Suppressor macrophage treated with lipopolysaccharide for 1 hour (primary cell): ENCODE measurements at regions not wholly inside any gene's neighbourhood (a gene's known extent, or its start where the extent isn't known, plus 50 kb on each side); places are given as distances from the start of the nearest gene placed in this dataset.

ENCODE experiments used
- DNase-seq, 3 donors: peaks; one replicate each; pipeline ENCODE4 v3.0.0-alpha.2; 2020 to 2022

DNA sequence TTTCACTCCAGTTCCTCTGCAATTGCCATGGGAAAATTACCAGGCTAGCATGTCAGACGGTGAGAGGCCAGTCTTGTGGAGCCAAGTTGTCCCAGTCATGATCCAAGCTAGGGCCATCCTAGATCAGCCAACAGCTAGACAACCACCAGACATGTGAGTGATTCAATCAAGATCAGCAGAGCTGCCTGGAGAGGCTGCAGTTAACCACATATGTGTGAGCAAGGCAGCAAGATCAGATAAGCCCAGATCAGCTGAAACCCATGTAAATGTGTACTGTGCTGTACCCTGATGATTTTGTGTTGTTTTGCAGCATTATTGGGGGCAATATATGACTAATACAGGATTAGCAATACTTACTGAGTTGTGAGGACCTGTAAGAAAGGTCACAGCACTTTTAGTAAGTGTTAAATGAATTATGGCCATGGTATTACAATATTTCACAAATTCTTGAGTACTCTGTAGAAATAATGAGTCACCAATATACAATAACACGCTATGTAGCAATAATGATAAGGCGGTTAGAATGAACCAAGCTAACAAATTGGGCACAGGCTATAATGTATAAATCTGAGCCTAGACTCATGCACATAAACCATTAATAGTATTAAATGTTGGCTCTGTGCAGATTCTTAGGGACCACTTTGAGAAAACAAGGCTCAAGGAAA, 91.4 kb downstream of the SUDS3 start:
- DNase-seq, result no peak

DNA sequence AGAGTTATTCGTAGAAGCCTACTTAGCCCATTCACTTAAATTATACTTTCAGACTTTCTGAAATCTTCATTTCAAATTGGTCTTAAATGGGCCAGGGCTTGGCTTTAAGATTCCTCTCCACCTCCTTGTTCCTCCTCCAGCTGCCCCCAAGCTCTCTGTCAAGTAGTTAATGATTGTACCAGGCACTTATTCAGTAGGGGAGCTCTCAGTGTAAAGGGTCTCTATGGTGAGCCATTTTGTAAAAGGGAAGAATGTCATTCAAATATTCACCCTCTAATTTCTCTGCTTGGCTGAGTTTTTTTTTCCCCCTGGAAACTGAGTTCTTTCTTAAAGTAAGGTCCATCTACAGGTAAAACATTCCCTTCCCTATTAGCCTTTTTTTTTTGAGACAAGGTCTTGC, 96.6 kb downstream of the SUDS3 start:
- no peak for DNase-seq

DNA sequence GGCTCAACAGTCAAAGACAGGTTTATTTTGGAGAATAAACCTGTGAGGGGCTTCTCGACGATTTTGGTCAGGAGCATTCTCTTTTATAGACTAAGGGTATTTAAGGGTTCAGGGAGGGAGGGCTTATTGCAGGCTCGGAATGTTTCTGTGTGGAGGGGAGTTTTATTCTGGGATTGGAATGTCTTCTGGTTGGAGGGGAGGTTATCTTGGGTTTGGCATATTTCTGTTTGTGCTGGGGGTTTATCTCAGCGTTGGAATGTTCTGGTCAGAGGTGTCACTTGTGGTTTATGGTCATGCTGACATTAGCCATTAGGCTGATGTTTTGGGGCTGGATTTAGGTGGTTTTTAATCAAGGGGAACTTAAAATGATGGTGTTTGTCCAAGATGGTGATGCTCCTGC, 103.9 kb downstream of the SUDS3 start:
- DNase-seq, result no peak

DNA sequence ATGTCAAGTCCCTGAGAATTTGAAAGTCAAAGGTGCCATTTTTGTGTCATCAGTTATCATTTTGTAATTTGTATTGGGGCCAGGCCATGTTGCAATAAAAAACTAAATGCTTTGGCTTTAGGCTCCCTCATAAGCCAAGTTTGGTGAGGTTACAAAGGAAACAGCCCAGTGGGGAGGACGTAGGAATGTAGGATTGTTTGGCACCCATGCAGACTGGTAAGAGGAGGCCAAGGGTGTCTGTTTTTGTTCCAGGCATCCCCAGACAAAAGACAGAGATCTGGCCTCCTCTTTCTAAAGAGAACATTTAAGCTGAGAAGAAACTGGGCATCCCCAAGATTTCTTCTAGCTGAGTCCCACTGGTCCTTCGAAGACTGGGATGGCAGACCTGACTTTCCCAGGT, 111.7 kb downstream of the SUDS3 start:
- DNase-seq, result no peak

DNA sequence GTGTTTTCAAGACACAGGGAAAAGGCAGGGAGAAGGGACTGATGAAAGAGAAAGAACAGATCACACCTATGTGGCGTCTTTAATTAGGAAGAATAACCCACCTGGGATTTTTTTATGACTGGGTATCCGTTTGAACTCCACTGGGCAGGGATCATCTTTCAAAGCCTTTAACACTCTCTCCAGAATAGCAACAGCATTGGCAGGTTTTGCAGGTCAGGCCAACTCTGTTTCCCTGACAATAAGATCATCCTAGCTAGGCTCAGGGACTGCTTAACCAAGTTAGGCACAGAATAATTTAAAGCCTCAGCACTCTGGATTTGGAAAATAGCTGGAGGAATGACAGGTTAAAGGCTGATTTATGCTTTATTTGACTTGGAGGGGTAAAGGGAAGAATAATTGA, 117.6 kb downstream of the SUDS3 start:
- no peak for DNase-seq

DNA sequence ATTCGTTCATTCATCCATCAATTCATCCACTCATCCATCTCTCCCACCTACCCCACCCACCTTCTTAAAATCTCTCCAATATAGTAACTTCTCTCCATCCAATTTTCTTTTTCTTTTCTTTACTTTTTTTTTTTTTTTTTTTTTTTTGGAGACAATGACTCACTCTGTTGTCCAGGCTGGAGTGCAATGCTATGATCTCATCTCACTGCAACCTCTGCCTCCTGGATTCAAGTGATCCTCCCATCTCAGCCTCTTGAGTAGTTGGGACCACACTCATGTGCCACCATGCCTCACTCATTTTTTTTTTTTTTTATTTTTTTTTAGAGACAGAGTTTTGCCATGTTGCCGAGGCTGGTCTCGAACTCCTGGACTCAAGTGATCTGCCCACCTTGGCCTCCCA, 118.4 kb downstream of the SUDS3 start:
- no peak for DNase-seq

DNA sequence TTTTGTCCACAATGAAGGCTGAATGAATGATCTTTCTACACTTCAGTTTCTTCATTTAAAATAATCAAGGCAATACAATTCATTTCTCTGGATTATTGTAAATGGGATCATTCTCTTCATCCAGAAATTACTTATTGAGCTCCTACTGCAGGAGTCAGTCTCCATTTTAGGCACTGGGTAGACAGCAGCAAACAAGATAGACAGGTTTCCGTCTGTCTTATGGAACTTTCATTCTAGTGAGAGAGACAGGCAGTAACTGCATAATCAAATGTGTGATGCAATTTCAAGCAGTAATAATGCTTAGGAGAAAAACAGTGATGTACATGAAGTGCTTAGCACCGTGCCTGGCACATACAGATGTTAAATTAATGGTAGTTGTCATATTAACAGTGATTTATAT, 118.9 kb downstream of the SUDS3 start:
- DNase-seq, result no peak

DNA sequence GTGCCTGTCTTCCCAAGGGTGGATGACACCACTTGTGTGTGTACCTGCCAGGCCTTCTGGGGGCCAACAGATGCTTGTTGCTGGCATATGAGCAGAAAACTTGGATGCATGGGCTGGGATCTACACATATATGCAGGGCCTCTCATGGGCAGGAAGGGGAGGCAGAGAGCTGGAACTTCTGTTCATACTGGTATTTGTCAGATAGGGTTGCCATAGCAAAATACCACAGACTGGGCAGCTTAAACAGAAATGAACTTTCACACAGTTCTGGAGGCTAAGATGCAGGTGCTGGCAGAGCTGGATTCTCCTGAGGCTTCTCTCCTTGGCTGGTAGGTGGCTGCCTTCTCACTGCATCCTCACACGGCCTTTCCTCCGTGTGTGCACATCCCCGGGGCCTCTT, 121.8 kb downstream of the SUDS3 start:
- DNase-seq, result no peak

DNA sequence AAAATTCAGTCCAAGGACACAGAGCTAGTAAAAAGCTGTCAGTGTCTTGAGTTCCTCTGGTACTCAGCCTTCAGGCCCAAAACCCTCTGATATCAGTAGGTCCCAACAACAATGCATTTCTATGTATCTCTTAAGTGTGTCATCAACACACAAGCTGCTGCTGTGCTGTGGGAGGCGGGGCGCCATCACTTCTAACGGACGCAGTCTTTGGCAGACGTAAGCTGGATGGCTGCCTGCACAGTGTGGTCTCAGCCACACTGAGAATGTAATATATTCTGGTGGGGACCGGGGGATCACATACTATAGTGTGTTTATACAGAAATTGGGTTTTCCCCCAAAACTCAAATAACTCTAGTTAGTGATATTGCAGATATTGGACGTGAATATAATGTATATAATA, 123.9 kb downstream of the SUDS3 start:
- DNase-seq, result no peak

DNA sequence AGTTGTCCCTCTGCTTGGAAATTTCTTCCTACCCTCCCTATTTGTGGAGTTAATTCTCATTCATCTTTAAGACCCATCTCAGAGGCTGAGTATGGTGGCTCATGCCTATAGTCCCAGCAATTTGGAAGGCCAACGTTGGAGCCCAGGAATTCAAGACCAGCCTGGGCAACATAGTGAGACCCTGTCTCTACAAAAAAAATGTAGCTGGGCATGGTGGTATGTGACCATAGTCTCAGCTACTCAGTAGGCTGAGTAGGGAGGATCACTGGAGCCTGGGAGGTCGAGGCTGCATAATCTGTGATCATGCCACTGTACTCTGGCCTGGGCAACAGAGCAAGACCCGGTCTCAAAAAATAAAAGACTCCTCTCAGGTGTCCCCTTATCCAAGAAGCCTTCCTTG, 125.1 kb downstream of the SUDS3 start:
- DNase-seq, result no peak

DNA sequence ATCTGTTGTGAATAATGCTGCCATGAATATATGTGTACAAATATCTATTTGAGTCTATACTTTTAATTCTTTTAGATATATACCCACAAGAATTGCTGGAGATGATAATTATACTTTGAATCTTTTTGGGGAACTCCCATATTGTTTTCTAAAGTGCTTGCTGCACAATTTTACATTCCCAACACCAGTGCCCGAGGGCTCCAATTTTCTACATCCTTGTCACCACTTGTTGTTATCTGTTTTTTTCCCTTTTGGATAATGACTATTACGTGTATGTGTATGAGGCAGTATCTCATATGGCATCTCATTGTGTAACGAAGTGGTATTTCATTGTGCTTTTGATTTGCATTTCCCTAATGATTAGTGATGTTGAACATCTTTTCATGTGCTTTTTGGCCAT, 127.1 kb downstream of the SUDS3 start:
- DNase-seq, result no peak

DNA sequence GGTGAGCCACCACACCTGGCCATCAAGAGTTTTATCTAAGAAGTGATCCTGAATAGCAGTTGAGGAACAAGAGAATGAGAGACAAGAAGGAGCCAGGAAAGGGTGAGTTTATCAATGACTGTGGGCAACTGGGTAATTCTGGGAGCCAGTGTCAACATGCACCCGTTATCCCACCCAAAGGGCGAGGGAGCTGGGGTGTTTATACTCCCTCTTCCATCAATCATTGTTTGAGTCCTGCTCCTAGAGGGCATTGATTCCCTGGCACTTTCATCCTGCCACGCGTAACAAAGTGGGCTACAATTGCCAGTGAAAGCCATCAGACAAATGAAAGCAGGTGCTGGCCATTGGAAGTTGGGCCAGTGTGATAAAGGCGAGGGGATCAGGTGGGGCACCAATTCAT, 136.3 kb downstream of the SUDS3 start:
- no peak for DNase-seq

DNA sequence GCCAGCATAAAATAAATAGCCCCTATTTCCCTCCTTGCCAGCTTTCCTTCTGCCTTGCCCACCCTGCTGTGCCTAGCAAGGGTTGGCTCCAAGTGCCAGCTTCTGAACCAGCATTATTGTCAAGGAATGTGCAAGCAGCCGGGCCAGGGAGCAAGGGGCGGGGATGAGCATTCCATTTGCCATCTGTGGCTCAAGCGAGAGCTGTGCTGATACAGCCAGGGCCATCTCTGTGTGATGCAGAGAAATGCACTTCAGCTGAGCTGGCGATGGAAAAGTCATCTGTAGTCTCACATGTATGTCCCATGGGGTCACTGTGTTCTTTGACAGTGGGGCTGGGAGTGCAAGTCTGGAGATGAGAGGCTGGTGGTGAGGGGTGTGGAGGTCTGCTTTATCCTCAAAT, 137.3 kb downstream of the SUDS3 start:
- no peak for DNase-seq

DNA sequence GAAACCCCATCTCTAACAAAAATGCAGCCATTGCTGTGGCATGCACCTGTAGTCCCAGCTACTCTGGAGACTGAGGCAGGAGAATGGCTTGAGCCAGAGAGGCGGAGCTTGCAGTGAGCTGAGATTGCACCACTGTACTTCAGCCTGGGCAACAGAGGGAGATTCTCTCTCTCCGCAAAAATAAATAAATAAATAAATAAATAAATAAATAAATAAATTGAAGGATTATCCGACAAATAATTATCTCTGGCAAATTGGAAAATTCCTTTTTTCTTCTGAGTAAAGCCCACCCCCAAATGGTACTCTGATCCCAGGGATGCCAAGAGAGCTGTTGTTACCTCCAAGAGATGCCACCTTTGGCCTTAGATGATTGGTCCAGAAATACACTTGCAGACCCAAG, 137.9 kb downstream of the SUDS3 start:
- DNase-seq, result no peak

DNA sequence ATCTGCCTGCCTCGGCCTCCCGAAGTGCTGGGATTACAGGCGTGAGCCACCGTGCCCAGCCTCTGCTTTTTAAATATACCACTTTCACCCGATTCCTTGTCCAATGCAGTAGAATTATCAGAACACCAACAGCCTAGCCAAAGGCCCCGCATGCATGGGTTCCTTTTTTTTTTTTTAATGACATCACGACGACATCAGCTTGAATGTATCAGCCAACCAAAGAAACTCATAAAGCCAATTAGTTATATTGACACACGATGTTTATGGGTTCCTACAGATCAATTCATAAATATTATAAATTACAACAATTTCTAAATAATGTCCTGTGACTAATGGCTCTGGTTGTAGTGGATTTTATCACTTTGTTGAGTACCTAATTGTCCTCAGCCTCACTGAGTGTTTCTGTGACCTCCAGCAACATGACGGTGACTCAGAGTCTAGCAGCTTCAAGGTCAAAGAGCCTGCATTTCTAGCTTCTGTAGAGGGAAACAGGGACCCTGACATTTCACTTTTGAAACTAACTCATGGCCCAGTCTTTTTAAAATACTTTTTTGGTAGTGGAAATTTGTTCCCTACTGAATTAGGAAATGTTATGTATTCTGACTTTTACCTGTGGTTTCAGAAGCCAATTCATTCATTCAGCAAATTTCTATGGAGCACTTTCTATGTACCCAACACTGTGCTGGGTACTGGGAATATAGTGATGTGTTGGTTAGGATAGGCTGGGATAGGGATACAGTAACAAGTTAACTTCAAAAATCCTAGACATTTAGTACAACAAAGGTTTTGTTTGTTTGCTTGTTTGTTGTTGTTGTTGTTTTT, 144.1 kb downstream of the SUDS3 start:
- DNase-seq, result no peak

DNA sequence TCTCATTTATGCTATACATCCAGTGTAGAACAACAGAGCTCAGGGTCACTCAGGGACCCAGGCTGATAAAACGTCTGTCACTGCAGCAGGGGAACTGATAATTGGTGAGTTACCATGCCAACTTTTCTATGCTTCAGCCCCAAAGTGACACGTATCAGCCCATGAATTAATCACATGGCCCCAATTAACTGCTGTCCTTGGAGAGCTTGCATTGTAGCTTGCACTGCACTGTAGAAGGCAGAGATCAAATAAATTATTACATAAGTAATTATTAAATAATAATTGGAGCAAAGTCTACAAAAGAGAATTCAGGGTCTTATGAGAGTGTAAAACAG, 144.6 kb downstream of the SUDS3 start:
- DNase-seq, result no peak

DNA sequence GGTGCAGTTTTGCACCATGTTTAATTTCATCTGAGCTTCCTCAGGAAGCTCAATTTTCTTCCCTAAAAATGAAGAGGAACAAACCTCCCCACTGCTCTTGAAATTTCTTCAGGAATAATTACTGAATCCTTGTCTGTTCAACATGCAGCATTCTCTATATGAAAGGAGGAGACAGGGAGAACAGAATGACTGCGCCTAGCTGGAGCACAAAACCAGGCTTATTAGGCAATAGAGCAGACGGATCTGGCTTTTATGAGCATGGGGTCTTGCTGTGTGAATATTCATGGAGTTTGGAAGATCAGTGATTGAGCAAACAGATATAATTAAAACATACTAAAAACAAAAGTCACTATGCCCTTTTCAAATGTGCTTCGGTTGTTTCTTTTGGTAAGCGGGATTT, 148.1 kb downstream of the SUDS3 start:
- DNase-seq, result no peak

DNA sequence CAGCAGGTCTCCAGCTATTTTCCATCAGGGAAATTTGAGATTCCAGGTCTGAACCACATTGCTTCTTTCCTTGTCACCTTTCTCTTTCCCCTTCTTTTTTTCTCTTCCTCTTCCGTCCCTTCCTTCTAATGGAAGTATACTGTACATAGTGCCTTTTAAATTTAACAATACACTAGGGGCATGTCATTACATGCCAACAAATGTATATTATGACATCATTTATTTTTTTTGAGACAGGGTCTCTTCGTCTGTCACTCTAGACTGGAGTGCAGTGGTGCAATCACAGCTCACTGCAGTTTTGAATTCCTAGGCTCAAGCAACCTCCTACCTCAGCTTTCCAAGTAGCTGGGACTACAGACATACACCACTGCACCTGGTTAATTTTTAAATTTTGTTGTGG, 148.9 kb downstream of the SUDS3 start:
- no peak for DNase-seq

DNA sequence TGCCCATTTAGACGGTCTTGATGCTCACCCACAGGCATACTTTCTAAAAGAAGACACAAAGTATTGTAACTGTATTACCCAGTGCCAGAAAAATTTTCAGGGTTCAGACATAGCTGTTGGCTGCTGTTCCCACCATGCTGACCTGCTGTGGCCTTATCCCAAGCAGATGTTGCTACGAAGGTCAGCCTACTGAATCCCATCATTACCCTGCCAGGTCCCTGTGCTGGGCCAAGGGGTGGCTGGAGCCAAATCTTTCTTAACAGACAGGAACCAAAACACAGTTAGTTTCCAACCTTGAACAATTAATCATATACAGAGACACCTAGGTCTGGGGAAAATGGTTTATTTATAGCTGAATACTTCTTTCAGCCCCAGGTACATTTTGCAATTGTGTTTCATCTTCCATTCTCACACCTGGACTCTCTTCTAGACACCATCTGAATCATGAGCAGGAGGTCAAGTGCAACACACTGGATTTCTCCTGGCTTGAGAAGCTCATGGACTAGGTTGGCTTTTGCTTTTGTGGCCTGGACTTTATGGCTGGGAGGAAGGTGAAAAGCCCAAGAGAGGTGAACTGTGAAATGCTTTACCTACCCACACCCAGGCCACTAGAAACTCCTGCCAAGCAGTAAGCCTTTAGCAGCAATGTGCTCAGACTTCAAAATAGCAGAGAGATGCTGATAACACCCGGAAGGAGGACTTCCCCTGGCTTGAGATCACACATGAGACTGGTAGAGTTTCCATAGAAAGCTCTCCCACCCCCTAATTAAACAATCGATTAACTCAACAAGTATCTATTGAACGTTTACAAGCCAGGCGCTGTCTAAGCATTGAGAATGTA, 150.1 kb downstream of the SUDS3 start:
- DNase-seq, result no peak

DNA sequence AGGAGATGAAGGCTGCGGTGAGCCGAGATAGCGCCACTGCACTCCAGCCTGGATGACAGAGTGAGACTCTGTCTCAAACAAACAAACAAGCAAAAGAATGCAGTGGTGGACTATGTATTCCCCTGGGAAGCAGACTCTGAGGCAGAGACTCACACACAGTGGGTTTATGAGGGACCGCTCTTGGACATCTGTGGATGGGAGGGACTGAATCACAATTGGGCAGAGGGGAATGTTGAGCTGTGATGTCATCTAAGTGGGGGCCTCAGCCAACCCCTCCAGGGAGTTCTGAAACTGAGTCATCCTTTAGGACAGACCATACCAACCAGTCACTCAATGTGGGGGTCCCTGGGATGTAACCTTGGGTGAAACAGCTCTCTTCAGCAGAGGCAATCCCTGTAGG, 151.0 kb downstream of the SUDS3 start:
- DNase-seq, result no peak

DNA sequence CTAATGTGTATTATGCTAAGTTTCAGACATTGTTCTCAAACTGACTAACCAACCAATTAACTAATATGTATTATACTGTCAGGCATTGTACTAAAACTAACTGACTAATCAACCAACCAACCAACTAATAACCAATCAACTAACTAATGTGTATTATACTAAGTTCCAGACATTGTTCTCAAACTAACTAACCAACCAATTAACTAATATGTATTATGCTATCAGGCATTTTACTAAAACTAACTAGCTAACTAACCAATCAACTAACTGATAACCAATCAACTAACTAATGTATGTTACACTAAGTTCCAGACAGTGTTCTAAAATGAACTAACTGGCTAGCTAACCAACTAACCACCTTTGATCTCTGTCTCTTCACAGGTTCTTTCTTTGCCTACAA, 152.3 kb downstream of the SUDS3 start:
- DNase-seq, result no peak

DNA sequence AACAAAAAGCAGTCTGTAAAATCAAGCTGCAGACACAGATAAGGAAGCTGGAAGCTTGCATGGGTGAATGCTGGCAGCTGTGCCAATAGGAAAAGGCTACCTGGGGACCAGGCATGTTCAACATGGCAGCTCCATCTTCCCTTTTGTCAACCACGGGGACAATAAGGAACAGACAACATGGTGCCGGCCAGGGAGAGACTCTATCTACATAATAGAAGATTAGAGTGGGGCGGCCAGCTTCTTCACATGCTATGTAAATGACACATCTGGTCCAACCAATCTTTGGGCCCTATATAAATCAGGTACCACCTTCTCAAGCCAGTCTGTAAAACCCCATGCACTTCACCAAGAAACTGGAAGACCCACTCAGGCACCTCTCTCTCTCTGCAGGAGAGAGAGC, 157.6 kb downstream of the SUDS3 start:
- no peak for DNase-seq

DNA sequence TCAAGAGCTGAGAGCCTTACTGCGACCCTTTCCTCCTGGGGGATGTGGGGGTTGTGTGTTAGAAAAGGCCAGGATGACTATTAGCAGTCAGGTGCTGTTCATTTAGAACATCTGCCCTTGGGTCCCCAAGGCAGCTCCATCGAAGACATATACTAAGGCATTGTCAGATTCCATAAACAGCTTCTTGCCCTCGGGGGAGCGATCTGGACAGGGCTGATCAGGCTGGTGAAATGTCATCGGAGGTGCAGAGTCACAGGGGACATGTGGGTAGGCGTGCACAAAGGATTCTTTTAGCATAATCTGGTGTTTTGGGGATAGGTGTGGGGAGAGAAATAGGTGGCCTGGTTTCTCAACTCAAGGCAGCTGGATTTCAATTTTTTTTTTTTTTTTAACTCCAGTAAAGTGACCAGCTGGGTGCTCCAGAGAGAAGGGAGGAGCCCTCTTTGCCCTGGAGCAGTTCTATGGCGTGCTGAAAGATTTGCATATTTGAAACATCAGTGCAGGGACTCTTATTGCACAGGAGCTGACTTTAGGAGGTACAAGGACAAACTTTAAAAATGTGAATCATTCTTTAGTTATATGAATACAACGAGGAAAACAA, 160.1 kb downstream of the SUDS3 start:
- no peak for DNase-seq

DNA sequence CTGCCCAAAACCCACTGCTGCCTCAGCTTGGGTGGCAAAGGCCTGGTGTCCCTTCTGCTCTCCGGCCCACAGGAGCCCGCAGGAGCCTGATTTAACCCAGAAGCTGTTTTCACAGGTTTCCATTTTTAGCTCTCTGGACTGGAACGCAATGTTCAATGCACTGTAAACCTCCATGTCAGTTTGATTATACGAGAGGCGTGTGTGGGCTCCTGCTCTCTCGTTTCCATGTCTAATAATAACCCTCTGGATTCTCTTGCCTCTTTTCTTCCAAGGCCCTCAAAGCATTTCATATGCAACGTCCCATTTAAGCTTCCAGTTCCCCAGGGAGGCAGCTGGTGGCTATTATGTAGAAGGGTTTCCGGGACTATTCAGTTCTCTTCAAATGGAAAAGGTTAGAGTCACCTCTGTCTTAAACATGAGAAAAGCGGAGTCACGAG, 161.1 kb downstream of the SUDS3 start:
- no peak for DNase-seq
